NCI-H2081 treated with DMSO at 0.1 percent for 48 hours (cell line): ENCODE measurements at regions not wholly inside any gene's neighbourhood (a gene's known extent, or its start where the extent isn't known, plus 50 kb on each side); places are given as distances from the start of the nearest gene placed in this dataset.

Experiments used
- DNase-seq: peaks from one replicate; lab custom pipeline; 2025; lab: John Stamatoyannopoulos, UW

DNA sequence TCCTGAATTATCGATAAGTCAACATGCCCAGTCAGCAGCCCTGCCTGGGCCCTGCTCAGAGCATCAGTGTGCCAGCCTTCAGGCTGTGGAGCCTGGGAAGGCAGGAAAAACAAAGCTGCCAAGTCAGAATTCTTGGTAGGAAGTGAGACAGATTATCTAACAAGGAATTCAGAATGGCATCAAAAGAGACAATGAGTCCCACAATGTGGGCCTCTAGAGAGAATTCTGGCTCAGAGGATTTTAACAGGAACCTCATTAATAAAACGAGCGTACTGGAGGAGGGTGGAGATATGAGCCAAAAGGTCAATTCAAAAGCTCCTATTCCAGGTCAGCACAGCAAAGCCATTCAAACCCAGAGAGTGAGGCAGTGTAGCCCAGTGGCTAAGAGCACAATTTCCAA, 327.6 kb upstream of the MMADHC start:
- DNase-seq, result no peak

- DNase-seq, result peak; percentile 55
These were observed 321.4 kb upstream of the MMADHC start for GRCh38 chr2:149908726-149909683.

GRCh38 chr2:149906886-149907285, 319.3 kb upstream of the MMADHC start:
- no peak for DNase-seq

GRCh38 chr2:149904352-149905175, 317.0 kb upstream of the MMADHC start:
- DNase-seq, result no peak

- DNase-seq, result no peak
These were observed 316.1 kb upstream of the MMADHC start for GRCh38 chr2:149903626-149904025.

- no peak for DNase-seq
These were observed 314.5 kb upstream of the MMADHC start for GRCh38 chr2:149902081-149902480.

GRCh38 chr2:149901231-149901859, 313.8 kb upstream of the MMADHC start:
- DNase-seq, result no peak

DNA sequence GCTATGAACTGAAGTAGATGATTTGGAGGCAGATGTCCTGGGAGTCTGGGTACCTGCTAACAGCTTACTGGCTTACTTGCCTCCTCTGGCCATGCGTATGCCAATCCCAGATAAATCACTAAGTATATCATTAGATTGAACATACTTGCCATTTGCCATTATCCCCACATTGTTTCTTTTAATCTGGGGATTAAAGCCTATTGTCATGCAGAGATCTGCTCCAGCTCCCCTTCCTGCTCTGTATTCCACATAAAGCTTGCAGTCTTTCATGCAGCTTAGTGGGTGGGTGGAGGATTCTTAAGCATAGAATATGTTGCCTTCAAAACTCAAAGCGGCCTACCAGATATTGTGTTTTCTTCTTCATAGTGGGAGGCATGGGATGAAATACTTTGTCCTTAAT, 311.8 kb upstream of the MMADHC start:
- no peak for DNase-seq

- no peak for DNase-seq
These were observed 307.2 kb upstream of the MMADHC start for GRCh38 chr2:149894760-149895159.

GRCh38 chr2:149894226-149894625, 306.7 kb upstream of the MMADHC start:
- no peak for DNase-seq

GRCh38 chr2:149892563-149892962, 305.0 kb upstream of the MMADHC start:
- DNase-seq, result no peak

GRCh38 chr2:149885946-149886345, 298.4 kb upstream of the MMADHC start:
- no peak for DNase-seq

DNA sequence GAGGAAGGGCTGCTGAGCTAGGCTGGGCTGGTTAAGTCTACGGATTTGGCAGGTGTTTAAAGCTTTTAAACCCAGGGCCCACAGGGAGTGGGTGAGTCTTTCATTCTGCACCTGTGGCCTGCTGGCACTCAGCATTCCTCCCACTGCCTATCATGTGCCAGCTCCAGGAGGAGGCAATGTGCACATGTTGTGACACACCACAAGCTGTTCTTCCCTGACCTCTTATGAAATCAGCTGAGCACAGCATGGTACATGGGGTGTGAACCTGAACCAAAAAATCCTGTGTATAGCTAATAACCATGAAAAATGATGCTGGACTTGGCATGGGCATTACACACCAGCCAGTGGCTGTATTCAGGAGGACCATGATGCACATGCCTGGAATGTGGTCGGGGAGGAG, 297.9 kb upstream of the MMADHC start:
- DNase-seq, result peak; percentile 74

DNA sequence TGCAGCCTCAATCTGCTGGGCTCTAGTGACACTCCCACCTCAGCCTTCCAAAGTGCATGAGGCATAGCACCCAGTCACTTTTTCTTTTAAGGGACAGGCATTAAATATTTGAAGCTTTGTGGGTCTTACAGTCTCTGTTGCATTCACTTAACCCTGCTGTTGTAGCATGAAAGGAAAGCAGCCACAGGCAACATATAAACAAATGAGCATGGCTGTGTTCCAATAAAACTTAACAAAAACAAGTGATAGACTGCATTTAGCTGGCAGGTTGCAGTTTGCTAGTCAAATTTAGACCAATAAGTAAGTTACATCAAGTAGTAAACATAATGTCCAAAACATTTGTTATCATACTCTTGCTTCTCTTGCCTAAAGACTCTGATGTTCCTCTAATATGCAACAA, 297.3 kb upstream of the MMADHC start:
- DNase-seq, result no peak

- no peak for DNase-seq
These were observed 290.3 kb upstream of the MMADHC start for GRCh38 chr2:149877913-149878312.

- no peak for DNase-seq
These were observed 289.5 kb upstream of the MMADHC start for GRCh38 chr2:149877074-149877473.

DNA sequence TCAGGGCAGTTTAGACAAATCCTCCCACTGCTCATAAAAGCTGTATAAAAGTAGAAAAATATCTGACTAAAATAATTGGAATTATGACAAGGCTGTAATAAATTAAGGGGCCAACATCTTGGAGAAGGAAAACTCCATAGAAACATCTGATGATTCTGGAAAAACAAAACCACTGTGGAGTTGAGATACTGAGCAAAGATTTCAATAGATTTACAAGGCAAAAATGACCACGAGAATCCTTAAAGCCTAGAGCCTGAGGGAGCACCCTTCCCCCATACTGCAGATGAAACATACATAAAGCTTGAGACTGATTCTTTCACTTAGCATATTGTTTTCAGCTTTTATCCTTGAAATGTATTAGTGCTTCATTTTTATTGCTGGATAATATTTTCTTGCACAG, 286.4 kb upstream of the MMADHC start:
- no peak for DNase-seq

- DNase-seq, result no peak
These were observed 285.1 kb upstream of the MMADHC start for GRCh38 chr2:149872638-149873150.

DNA sequence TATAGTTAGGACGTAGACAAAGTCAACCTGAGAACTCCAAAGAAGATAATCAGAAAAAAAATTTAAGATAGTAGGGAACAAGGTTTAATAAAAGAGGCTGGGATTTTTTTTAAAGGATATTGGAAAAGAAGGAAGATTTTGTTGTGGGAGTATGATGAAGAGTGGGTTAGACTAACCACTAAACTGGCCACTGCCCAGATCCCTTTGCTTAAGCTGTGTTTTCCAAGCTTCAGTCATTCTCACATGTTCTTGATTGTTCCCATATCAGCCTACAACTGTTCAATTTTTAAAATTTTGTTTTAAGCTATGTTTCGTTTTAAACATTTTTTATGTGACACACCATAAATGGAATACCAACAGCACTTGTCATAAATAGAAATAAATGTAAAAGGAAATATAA, 284.5 kb upstream of the MMADHC start:
- DNase-seq, result no peak

GRCh38 chr2:149871091-149871885, 283.7 kb upstream of the MMADHC start:
- DNase-seq, result no peak

GRCh38 chr2:149863227-149863626, 275.7 kb upstream of the MMADHC start:
- no peak for DNase-seq
